ENCODE measurements at regions not wholly inside any gene's neighbourhood (a gene's known extent, or its start where the extent isn't known, plus 50 kb on each side); places are given as distances from the start of the nearest gene placed in this dataset.

DNA sequence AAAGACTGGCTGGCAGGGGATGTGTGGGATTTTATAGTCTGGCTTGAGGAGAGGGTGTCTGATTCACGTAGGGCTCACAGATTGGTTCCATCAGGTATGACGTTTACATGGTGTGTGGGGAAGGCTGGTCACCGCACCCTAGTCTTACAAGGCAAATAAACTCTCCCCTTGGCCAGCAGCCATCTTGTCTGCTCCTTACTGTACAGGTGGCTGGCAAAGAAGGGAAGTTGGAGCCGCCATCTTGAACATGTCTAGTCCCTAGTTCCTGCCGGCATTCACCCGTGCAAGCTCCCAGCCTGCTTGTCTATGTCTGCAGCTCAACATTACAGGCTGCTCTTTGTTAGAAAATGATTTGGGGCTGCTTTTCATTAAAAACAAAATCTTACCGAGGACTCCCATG is 97.6 kb downstream of the RAMP3 start:
- H3K4me3 ChIP-seq (replicated peaks in 1 of 2; ENCODE audit: low read depth in 1 of 2, low read length in 2 of 2) = no peak overlapping the region
- BruUV-seq (replicated peaks) = no TSS peak
- no peaks in the 10 kb centered on the region for H3K36me3 ChIP-seq (ENCODE audit: control insufficient read depth in 1 of 2, insufficient read depth in 2 of 2, low read length in 2 of 2)
- ATAC-seq (no peak), DNase-seq (ENCODE audit: low read depth, low spot score) (no peak)
- ChIA-PET CTCF (no interaction called here), RAD21 (ENCODE audit: low non-redundant PET in 1 of 2, low total read pairs in 2 of 2, uncharacterized antibody in 2 of 2, unreplicated experiment in 2 of 2) (no interaction called here), POLR2A (no interaction called here)
- no peak overlapping the region for H3K27ac ChIP-seq (ENCODE audit: low read depth, low read length)
- H3K9me2 ChIP-seq (ENCODE audit: insufficient read depth) = no peaks in the 10 kb centered on the region
- H3K9ac ChIP-seq (ENCODE audit: low read length) = no peak overlapping the region
- H3K9me3 ChIP-seq (ENCODE audit: control insufficient read depth in 1 of 2, insufficient read depth in 1 of 2, low read depth in 1 of 2, low read length in 2 of 2) = no peaks in the 10 kb centered on the region
- no peak overlapping the region for H3K4me2 ChIP-seq (ENCODE audit: low read length)
- intact Hi-C loops (cut with micrococcal nuclease) = loop anchor here (5.0 kb wide), 1 partner anchor 48 kb away; no protein-coding TSS in a partner anchor
- H2AFZ ChIP-seq (ENCODE audit: low read depth, low read length, poor library complexity, severe bottlenecking) = no peak overlapping the region
- H3K4me1 ChIP-seq (ENCODE audit: control insufficient read depth in 1 of 2, insufficient read depth in 2 of 2, low read length in 2 of 2) = peaks cover 0 to 4% of the 10 kb centered on the region in 2 experiments; a peak in 1 of 4 replicates
- no peaks in the 10 kb centered on the region for H4K20me1 ChIP-seq (ENCODE audit: insufficient read depth)
- H3K79me2 ChIP-seq (ENCODE audit: insufficient read depth, low read length) = no peaks in the 10 kb centered on the region
- peaks cover 21% of the 10 kb centered on the region for H3K27me3 ChIP-seq (ENCODE audit: insufficient read depth, low read length)
- TF ChIP-seq EZH2 (IDR thresholded peaks at IDR 0.05) = no peak
- TF ChIP-seq ELF1 (IDR thresholded peaks at IDR 0.05; ENCODE audit: borderline replicate concordance, low read depth) = no peak
- no peak for TF ChIP-seq RAD21 (IDR thresholded peaks at IDR 0.05; ENCODE audit: low read depth)
- TF ChIP-seq MAX (IDR thresholded peaks at IDR 0.05) = no peak

DNA sequence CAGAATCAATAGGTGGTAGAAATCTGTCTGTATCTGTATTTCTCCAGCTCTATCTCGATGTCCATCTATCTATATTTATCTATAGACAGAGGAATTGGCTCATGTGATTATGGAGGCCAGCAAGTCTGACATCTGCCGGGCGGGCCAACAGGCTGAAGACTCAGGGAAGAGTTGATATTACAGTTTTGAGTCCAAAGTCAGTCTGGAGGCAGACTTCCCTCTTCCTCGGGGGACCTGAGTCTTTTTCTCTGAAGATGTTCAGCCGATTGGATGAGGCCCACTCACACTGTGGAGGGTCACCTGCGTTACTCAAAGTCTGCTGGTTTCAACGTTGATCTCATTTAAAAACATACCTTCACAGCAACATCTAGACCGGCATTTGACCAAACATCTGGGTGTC is 98.7 kb downstream of the RAMP3 start:
- Histone ChIP-seq H3K4me1 (ENCODE audit: control insufficient read depth in 1 of 2, insufficient read depth in 2 of 2, low read length in 2 of 2) (peaks cover 0 to 4% of the 10 kb centered on the region in 2 experiments; a peak in 1 of 4 replicates), H4K20me1 (ENCODE audit: insufficient read depth) (no peaks in the 10 kb centered on the region), H3K9me2 (ENCODE audit: insufficient read depth) (no peaks in the 10 kb centered on the region), H3K27ac (ENCODE audit: low read depth, low read length) (no peak overlapping the region), H3K9me3 (ENCODE audit: control insufficient read depth in 1 of 2, insufficient read depth in 1 of 2, low read depth in 1 of 2, low read length in 2 of 2) (no peaks in the 10 kb centered on the region), H3K4me3 (replicated peaks in 1 of 2; ENCODE audit: low read depth in 1 of 2, low read length in 2 of 2) (no peak overlapping the region), H3K27me3 (ENCODE audit: insufficient read depth, low read length) (peaks cover 14% of the 10 kb centered on the region; the same call in 1 of the 2 replicates), H3K4me2 (ENCODE audit: low read length) (no peak overlapping the region), H3K36me3 (ENCODE audit: control insufficient read depth in 1 of 2, insufficient read depth in 2 of 2, low read length in 2 of 2) (no peaks in the 10 kb centered on the region), H3K79me2 (ENCODE audit: insufficient read depth, low read length) (no peaks in the 10 kb centered on the region), H2AFZ (ENCODE audit: low read depth, low read length, poor library complexity, severe bottlenecking) (no peak overlapping the region), H3K9ac (ENCODE audit: low read length) (no peak overlapping the region)
- CTCF ChIA-PET = no interaction called here
- TF ChIP-seq POLR2A (IDR thresholded peaks at IDR 0.05; ENCODE audit: borderline replicate concordance, extremely low read depth, insufficient read depth, insufficient read length) (no peak), TCF7L2 (IDR thresholded peaks at IDR 0.05; ENCODE audit: borderline replicate concordance, extremely low read depth, insufficient read depth, insufficient read length) (no peak), ZNF274 (IDR thresholded peaks at IDR 0.05; ENCODE audit: low read depth, low read length) (no peak), EZH2 (IDR thresholded peaks at IDR 0.05) (no peak), EGR1 (IDR thresholded peaks at IDR 0.05; ENCODE audit: low read depth) (no peak), ATF3 (IDR thresholded peaks at IDR 0.05) (no peak), EZH2phosphoT487 (IDR thresholded peaks at IDR 0.05; ENCODE audit: borderline replicate concordance) (no peak)
- RAD21 ChIA-PET (ENCODE audit: low non-redundant PET in 1 of 2, low total read pairs in 2 of 2, uncharacterized antibody in 2 of 2, unreplicated experiment in 2 of 2) = interaction anchor here in 1 of 2 experiments (0.6 kb wide), 1 partner anchor 80 kb away, joined by 3 read pairs; no protein-coding TSS in a partner anchor
- DNase-seq (ENCODE audit: low read depth, low spot score) = no peak
- intact Hi-C loops (cut with micrococcal nuclease) = loop anchor here (5.0 kb wide), 1 partner anchor 49 kb away; no protein-coding TSS in a partner anchor
- no peak for ATAC-seq
- POLR2A ChIA-PET = no interaction called here
- BruUV-seq (replicated peaks) = no TSS peak

All from HCT116 (cell line).